HEK293T (cell line): ENCODE measurements at regions not wholly inside any gene's neighbourhood (a gene's known extent, or its start where the extent isn't known, plus 50 kb on each side); places are given as distances from the start of the nearest gene placed in this dataset.

Experiments
- CTCF ChIA-PET: fragments of 350-600 bp; formaldehyde crosslinking; extraction: SDS; loops from one replicate; lab custom pipeline; 2021; ENCODE audit warnings: antibody characterized with exemption, inconsistent platforms; lab: Yijun Ruan, JAX
- POLR2A ChIA-PET: fragments of 350-600 bp; formaldehyde crosslinking; extraction: SDS; loops from one replicate; lab custom pipeline; 2020; ENCODE audit warnings: antibody characterized with exemption, inconsistent platforms; lab: Yijun Ruan, JAX
- DNase-seq: peaks from one replicate; pipeline ENCODE4 v3.0.0; 2012; ENCODE audit warnings: mixed read lengths; ENCODE audit errors: extremely low spot score
- ARNT ChIP-seq: fragments of 450-650 bp; IDR thresholded peaks from 2 replicates; pipeline ENCODE4 v1.6.1; 2017; ENCODE audit warnings: mild to moderate bottlenecking
- BHLHE40 ChIP-seq: fragments of 450-650 bp; IDR thresholded peaks from 2 replicates; pipeline ENCODE4 v1.6.1; 2016; ENCODE audit warnings: mild to moderate bottlenecking, moderate library complexity, borderline replicate concordance
- CTBP1 ChIP-seq: fragments of 450-650 bp; IDR thresholded peaks from 2 replicates; pipeline ENCODE4 v1.6.1; 2016; ENCODE audit warnings: borderline replicate concordance
- ELF4 ChIP-seq: fragments of 450-650 bp; IDR thresholded peaks from 2 replicates; pipeline ENCODE4 v1.6.1; 2017; ENCODE audit warnings: antibody characterized with exemption
- FOXA1 ChIP-seq: fragments of 450-650 bp; IDR thresholded peaks from 2 replicates; pipeline ENCODE4 v1.6.1; 2016; ENCODE audit warnings: mild to moderate bottlenecking
- FOXK2 ChIP-seq: fragments of 450-650 bp; IDR thresholded peaks from 2 replicates; pipeline ENCODE4 v1.6.1; 2016; ENCODE audit warnings: mild to moderate bottlenecking
- FOXM1 ChIP-seq: fragments of 450-650 bp; IDR thresholded peaks from 2 replicates; pipeline ENCODE4 v1.6.1; 2017; ENCODE audit warnings: mild to moderate bottlenecking, borderline replicate concordance
- HDGF ChIP-seq: fragments of 450-650 bp; IDR thresholded peaks from 2 replicates; pipeline ENCODE4 v1.6.1; 2017; ENCODE audit warnings: antibody characterized with exemption, borderline replicate concordance
- L3MBTL2 ChIP-seq: fragments of 450-650 bp; conservative IDR thresholded peaks from 2 replicates; pipeline ENCODE4 v1.6.1; 2016; ENCODE audit warnings: mild to moderate bottlenecking
- LEF1 ChIP-seq: fragments of 450-650 bp; IDR thresholded peaks from 2 replicates; pipeline ENCODE4 v1.6.1; 2017; ENCODE audit warnings: mild to moderate bottlenecking, borderline replicate concordance
- NFRKB ChIP-seq: fragments of 450-650 bp; IDR thresholded peaks from 2 replicates; pipeline ENCODE4 v1.6.1; 2016; ENCODE audit warnings: mild to moderate bottlenecking, moderate library complexity
- SP1 ChIP-seq: fragments of 450-650 bp; IDR thresholded peaks from 2 replicates; pipeline ENCODE4 v1.6.1; 2017
- SUZ12 ChIP-seq: fragments of 450-650 bp; IDR thresholded peaks from 2 replicates; pipeline ENCODE4 v1.6.1; 2016; ENCODE audit warnings: mild to moderate bottlenecking
- TARDBP ChIP-seq: fragments of 450-650 bp; IDR thresholded peaks from 2 replicates; pipeline ENCODE4 v1.6.1; 2016
- ZNF384 ChIP-seq: fragments of 450-650 bp; IDR thresholded peaks from 2 replicates; pipeline ENCODE4 v1.6.1; 2016
- TF ChIP-seq, protein P1 (sequence below): fragments of 450-650 bp; IDR thresholded peaks from 2 replicates; pipeline ENCODE4 v1.6.1; 2016

DNA sequence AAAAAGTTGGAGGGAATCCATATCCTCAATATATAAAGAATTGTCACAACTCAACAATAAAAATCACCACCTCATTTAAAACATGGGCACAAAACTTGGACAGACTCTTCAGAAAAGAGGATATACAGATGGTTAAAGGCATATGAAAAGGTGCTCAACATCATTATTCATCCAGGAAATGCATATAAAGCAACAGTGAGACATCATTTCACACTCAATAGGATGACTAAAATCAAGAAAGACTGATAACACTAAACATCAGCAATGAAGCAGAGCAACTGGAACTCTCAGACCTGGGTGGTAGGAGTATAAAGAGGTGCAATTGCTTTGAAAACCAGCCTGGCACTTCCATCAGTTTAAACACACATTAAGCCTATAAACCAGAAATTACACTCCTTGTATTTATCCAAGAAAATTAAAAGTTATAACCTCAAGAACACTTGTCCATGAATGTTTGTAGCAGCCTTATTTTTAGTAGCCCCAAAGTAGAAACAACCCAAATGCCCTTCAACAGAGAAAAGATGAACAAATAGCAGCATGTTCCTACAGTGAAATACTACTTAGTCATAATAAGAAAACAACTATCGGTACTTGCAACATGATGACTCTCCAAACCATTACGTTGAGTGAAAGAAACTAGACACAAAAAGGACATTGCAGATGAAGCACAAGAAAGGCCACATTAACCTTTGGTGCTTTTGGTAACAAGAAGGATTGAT lies 79.1 kb upstream of the TANC1 start:
- POLR2A ChIA-PET = no interaction called here
- TF ChIP-seq BHLHE40 = no peak
- no peak for TF ChIP-seq LEF1
- no peak for TF ChIP-seq FOXA1
- TF ChIP-seq ARNT = no peak
- no peak for TF ChIP-seq TARDBP
- TF ChIP-seq HDGF = no peak
- TF ChIP-seq SUZ12 = no peak
- TF ChIP-seq ELF4 = no peak
- no peak for TF ChIP-seq SP1
- TF ChIP-seq CTBP1 = no peak
- TF ChIP-seq FOXM1 = no peak
- DNase-seq = no peak
- CTCF ChIA-PET = no interaction called here

- CTCF ChIA-PET = no interaction called here
- no peak for DNase-seq
- no peak for TF ChIP-seq TARDBP
- no peak for TF ChIP-seq ARNT
- no peak for TF ChIP-seq NFRKB
- TF ChIP-seq FOXM1 = no peak
- TF ChIP-seq BHLHE40 = no peak
- POLR2A ChIA-PET = no interaction called here
Measured at GRCh38 chr2:158890296-158890905, 78.0 kb upstream of the TANC1 start.

GRCh38 chr2:158893026-158893425 lies 75.4 kb upstream of the TANC1 start:
- POLR2A ChIA-PET = no interaction called here
- no peak for DNase-seq
- CTCF ChIA-PET = interaction anchor here (0.6 to 0.9 kb wide), 2 partner anchors 37 to 226 kb away, joined by 3 read pairs; no protein-coding TSS in a partner anchor
- TF ChIP-seq FOXM1 = no peak
- no peak for TF ChIP-seq L3MBTL2
- no peak for TF ChIP-seq LEF1
- no peak for TF ChIP-seq BHLHE40
- TF ChIP-seq TARDBP = no peak
- TF ChIP-seq HDGF = no peak
- no peak for TF ChIP-seq FOXA1
- TF ChIP-seq CTBP1 = no peak

- ChIA-PET CTCF (no interaction called here), POLR2A (no interaction called here)
- no peak for DNase-seq
- no peak for TF ChIP-seq NFRKB
- TF ChIP-seq, protein P1, sequence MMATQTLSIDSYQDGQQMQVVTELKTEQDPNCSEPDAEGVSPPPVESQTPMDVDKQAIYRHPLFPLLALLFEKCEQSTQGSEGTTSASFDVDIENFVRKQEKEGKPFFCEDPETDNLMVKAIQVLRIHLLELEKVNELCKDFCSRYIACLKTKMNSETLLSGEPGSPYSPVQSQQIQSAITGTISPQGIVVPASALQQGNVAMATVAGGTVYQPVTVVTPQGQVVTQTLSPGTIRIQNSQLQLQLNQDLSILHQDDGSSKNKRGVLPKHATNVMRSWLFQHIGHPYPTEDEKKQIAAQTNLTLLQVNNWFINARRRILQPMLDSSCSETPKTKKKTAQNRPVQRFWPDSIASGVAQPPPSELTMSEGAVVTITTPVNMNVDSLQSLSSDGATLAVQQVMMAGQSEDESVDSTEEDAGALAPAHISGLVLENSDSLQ = no peak
- no peak for TF ChIP-seq FOXA1
- TF ChIP-seq SUZ12 = no peak
- TF ChIP-seq L3MBTL2 = no peak
- no peak for TF ChIP-seq FOXK2
- TF ChIP-seq TARDBP = no peak
- no peak for TF ChIP-seq BHLHE40
- no peak for TF ChIP-seq HDGF
- no peak for TF ChIP-seq ZNF384
- TF ChIP-seq FOXM1 = no peak
- TF ChIP-seq CTBP1 = no peak
- TF ChIP-seq LEF1 = no peak
- no peak for TF ChIP-seq ELF4
- TF ChIP-seq ARNT = no peak
- no peak for TF ChIP-seq SP1
Measured at GRCh38 chr2:158893474-158893873, 75.0 kb upstream of the TANC1 start.

DNA sequence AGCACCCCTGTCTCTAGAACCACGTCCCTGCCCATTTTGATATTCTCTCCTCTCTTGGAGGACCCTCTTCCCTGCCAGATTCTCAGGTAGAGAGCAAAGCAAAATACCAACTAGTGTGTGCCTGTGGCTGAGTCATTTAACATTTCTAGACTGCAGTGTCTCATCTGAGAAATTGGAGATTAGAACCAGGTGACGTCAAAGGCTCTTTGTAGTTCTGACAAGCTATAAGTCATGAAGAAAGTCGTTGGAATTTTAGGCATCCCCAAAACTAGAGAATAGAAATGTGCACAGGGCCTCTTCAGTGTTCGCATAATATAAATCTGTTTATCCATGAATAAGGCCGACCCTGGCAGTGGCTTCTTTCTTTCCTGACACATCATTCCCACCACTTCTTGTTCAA lies 74.4 kb upstream of the TANC1 start:
- ChIA-PET POLR2A (no interaction called here), CTCF (no interaction called here)
- no peak for DNase-seq

DNA sequence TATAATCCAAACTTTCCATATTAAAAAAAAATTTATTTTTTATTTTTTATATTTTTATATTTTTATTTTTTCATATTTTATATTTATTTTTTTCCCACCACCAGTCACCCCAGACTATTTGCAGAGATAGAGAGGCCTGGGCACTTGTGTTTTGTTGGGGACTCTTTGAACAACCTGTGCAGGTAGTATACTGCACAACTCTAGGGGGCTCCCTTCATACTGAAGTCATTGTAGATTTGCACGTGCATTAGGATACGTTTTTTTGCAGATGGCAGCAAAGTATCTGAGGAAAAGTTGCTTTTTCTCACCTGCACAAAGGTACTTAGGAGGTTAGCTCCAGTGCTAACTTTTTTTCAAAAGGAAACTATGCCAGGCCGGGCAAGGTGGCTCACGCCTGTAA lies 73.9 kb upstream of the TANC1 start:
- TF ChIP-seq SUZ12 (no peak), FOXM1 (no peak)
- ChIA-PET POLR2A (no interaction called here), CTCF (no interaction called here)
- DNase-seq = no peak

More for the DNA sequence above, 74.4 kb upstream of the TANC1 start:
- TF ChIP-seq, protein P1 = no peak
- TF ChIP-seq HDGF (no peak), ARNT (no peak), FOXA1 (no peak), CTBP1 (no peak), ZNF384 (no peak), BHLHE40 (no peak), NFRKB (no peak), LEF1 (no peak), SUZ12 (no peak), FOXK2 (no peak)

DNA sequence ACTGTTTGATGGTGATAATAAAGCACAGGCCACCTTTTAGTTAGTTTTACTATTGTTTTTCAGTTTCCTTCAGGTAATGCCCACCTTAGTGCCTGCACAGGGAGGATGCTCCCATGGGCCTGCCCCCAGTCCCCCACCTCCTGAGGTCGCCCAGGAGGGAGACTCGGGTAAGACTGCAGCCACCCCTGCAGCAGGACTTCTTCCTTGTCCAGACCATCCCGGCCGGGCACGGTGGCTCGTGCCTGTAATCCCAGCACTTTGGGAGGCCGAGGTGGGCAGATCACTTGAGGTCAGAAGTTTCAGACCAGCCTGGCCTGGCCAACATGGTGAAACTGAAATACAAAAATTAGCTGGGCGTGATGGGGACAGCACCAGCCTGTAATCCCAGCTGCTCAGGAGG lies 68.1 kb upstream of the TANC1 start:
- TF ChIP-seq ZNF384 (no peak), NFRKB (no peak), FOXA1 (no peak), L3MBTL2 (no peak), FOXK2 (no peak), LEF1 (no peak)
- TF ChIP-seq, protein P1 = no peak
- POLR2A ChIA-PET = interaction anchor here (0.6 kb wide), 1 partner anchor 54 kb away, joined by 3 read pairs; no protein-coding TSS in a partner anchor
- DNase-seq = no peak
- CTCF ChIA-PET = interaction anchor here (0.7 kb wide), 1 partner anchor 218 kb away, joined by 4 read pairs; no protein-coding TSS in a partner anchor
